Smooth muscle cell (in vitro differentiated cells): ENCODE measurements at regions not wholly inside any gene's neighbourhood (a gene's known extent, or its start where the extent isn't known, plus 50 kb on each side); places are given as distances from the start of the nearest gene placed in this dataset.
"Not testable (repeated sequence)": the region's sequence is repeated elsewhere in the genome, so short reads cannot be mapped to it uniquely, and the experiment has no call there.

Experiments used
- DNase-seq: peaks from one replicate; lab custom pipeline; 2025; ENCODE audit not compliant: unreplicated experiment; lab: John Stamatoyannopoulos, UW
- H2AFZ ChIP-seq: fragments of 200-600 bp; sonication (generic); 2 replicates; pipeline ENCODE4 v1.6.0; 2016; ENCODE audit warnings: antibody characterized with exemption, low read depth, mild to moderate bottlenecking
- H3F3A ChIP-seq: fragments of 200-600 bp; sonication (generic); 2 replicates; pipeline ENCODE4 v1.6.0; 2017; ENCODE audit warnings: antibody characterized with exemption, low read depth
- H3K27ac ChIP-seq: fragments of 200-600 bp; sonication (generic); 2 replicates; pipeline ENCODE4 v1.5.1; 2016; ENCODE audit warnings: low read depth, mild to moderate bottlenecking
- H3K27me3 ChIP-seq: fragments of 200-600 bp; sonication (generic); 2 replicates; pipeline ENCODE4 v1.6.1; 2016; ENCODE audit warnings: low read depth, mild to moderate bottlenecking
- H3K36me3 ChIP-seq: fragments of 200-600 bp; sonication (generic); 2 replicates; pipeline ENCODE4 v1.5.1; 2016; ENCODE audit warnings: low read depth
- H3K4me1 ChIP-seq: fragments of 200-600 bp; sonication (generic); 2 replicates; pipeline ENCODE4 v1.5.1; 2016; ENCODE audit warnings: low read depth
- H3K4me2 ChIP-seq: fragments of 200-600 bp; sonication (generic); 2 replicates; pipeline ENCODE4 v1.6.0; 2016; ENCODE audit warnings: mild to moderate bottlenecking
- H3K4me3 ChIP-seq: fragments of 200-600 bp; sonication (generic); 2 replicates; pipeline ENCODE4 v1.5.1; 2016; ENCODE audit warnings: mild to moderate bottlenecking
- H3K79me2 ChIP-seq: fragments of 200-600 bp; sonication (generic); 2 replicates; pipeline ENCODE4 v1.6.0; 2016; ENCODE audit warnings: low read depth, mild to moderate bottlenecking
- H3K9ac ChIP-seq: fragments of 200-600 bp; sonication (generic); 2 replicates; pipeline ENCODE4 v1.6.0; 2016; ENCODE audit warnings: low read depth
- H3K9me3 ChIP-seq: fragments of 200-600 bp; sonication (generic); replicated peaks from 2 replicates; pipeline ENCODE4 v1.5.1; 2016; ENCODE audit warnings: low read depth
- H4K20me1 ChIP-seq: fragments of 200-600 bp; sonication (generic); 2 replicates; pipeline ENCODE4 v1.6.0; 2016; ENCODE audit warnings: low read depth
- CTCF ChIP-seq: fragments of 200-600 bp; sonication (generic); IDR thresholded peaks from 2 replicates; pipeline ENCODE4 v1.5.1; 2017; ENCODE audit warnings: borderline replicate concordance, mild to moderate bottlenecking, antibody characterized with exemption; ENCODE audit not compliant: insufficient read depth, poor library complexity, severe bottlenecking
- WGBS: methylation state at CpG from one replicate; pipeline ENCODE4 v1.1.7; 2016; ENCODE audit warnings: low lambda C conversion rate; 5-methylcytosine and 5-hydroxymethylcytosine counted together

GRCh38 chr14:103241531-103241930 lies 92.5 kb upstream of the EIF5 start:
- Histone ChIP-seq H3K4me3 (no peak overlapping the region), H3K9me3 (no peaks in the 10 kb centered on the region), H3K27me3 (no peaks in the 10 kb centered on the region), H2AFZ (no peak overlapping the region), H3K36me3 (no peaks in the 10 kb centered on the region), H3K79me2 (no peaks in the 10 kb centered on the region), H3K4me1 (peaks cover 8% of the 10 kb centered on the region), H3K9ac (no peak overlapping the region), H4K20me1 (no peaks in the 10 kb centered on the region), H3F3A (peaks cover 4% of the 10 kb centered on the region), H3K27ac (no peak overlapping the region), H3K4me2 (no peak overlapping the region)
- 96% methylated on average over 8 of the region's 8 CpGs for WGBS
- DNase-seq: no peak
- no peak for TF ChIP-seq CTCF

DNA sequence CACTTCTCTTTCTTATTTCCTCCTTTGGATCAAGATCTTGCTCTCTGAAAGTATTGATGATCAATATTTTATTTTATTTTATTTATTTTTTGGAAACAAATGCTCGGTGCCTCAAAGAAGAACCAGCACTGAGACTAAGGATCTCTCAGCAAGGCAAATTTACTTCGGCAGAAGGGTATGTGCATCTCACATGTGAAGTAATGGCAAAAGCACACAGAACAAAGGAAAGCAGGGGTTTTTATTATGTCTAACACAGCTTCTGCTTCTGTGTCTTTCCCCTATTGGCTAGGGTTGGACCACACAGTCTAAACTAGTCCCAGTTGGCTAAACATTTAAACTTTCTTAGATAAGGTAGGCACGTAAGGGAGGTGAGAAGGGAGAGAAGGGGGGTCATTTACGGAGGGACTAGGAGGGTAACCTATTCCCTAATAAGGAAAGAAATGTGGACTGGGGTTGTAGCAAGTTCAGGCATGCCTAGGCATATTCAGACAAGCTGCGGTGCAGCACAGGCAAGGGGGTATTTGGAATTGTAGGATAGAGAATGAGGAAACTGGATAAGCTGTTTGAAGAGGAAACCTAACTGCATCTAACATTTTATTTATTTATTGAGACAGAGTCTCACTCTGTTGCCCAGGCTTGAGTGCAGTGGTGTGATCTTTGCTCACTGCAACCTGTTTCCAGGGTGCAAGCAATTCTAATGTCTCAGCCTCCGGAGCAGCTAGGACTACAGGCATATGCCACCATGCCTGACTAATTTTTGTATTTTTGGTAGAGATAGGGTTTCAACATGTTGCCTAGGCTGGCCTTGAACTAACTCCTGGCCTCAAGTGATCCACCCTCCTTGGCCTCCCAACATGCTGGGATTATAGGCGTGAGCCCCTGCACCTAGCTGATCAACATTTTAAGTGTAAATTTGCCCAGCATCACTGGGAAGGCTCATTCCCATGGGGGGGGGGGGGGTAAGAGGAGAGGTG lies 90.0 kb upstream of the EIF5 start:
- DNase-seq: no peak
- Histone ChIP-seq H3K9me3 (no peaks in the 10 kb centered on the region), H3K9ac (peak overlapping the region; percentile 76), H3K79me2 (no peaks in the 10 kb centered on the region), H3K4me1 (peaks cover 8% of the 10 kb centered on the region), H3K4me3 (no peak overlapping the region), H3K4me2 (peak overlapping the region; percentile 9), H3F3A (peaks cover 4% of the 10 kb centered on the region), H3K36me3 (no peaks in the 10 kb centered on the region), H3K27me3 (no peaks in the 10 kb centered on the region), H2AFZ (no peak overlapping the region), H4K20me1 (no peaks in the 10 kb centered on the region), H3K27ac (peak overlapping the region; percentile 94)
- no peak for TF ChIP-seq CTCF
- WGBS: 51% methylated on average over 7 of the region's 7 CpGs

DNA sequence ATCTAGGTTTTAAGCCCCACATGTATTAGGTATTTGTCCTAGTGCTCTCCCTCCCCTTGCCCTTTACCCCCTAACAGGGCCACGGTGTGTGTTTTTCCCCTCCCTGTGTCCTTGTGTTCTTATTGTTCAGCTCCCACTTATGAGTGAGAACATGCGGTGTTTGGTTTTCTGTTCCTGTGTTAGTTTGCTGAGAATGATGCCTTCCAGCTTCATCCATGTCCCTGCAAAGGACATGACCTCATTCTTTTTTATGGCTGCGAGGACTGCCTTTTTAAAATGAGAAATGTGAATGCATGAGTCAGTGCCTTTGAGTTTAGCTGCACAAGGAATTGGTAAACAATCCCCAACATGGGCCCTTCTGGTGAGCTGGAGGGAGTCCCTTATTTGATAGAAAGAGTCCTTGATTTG lies 88.4 kb upstream of the EIF5 start:
- not testable (repeated sequence) for H3K4me2 ChIP-seq, H3K79me2 ChIP-seq, H3K36me3 ChIP-seq, H3K4me3 ChIP-seq, DNase-seq, H3K9ac ChIP-seq, H3K4me1 ChIP-seq, H3K27me3 ChIP-seq, H3F3A ChIP-seq, H2AFZ ChIP-seq, H4K20me1 ChIP-seq, H3K9me3 ChIP-seq
- H3K27ac ChIP-seq: peak overlapping the region; percentile 94
- 3% methylated on average over 3 of the region's 3 CpGs for WGBS

DNA sequence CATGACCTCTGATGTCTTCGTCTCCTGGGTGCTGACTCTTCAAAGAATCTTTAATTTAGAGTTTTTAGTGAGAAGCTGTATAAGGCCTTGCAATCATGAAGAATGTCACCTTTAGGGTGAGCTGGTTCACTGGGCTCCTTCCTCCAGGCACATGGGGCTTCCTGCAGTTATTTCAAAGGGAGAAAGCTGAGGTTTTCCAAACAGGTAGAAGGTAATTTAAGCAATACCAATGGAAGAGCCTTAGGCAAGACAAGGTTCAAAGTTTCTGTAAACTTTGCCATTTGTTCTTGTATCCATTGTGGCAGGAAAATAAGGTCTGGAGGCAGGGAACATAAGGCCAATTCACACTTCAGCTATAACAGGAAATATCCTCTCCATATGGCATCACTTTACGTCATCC lies 88.0 kb upstream of the EIF5 start:
- Histone ChIP-seq H3K36me3 (no peaks in the 10 kb centered on the region), H4K20me1 (no peaks in the 10 kb centered on the region), H3K4me2 (no peak overlapping the region), H3K9me3 (no peaks in the 10 kb centered on the region), H2AFZ (no peak overlapping the region), H3K9ac (no peak overlapping the region), H3F3A (peaks cover 4% of the 10 kb centered on the region), H3K27me3 (no peaks in the 10 kb centered on the region), H3K79me2 (no peaks in the 10 kb centered on the region), H3K27ac (peak overlapping the region; percentile 94), H3K4me1 (peaks cover 8% of the 10 kb centered on the region), H3K4me3 (no peak overlapping the region)
- no peak for TF ChIP-seq CTCF
- WGBS: 24% methylated on average over 2 of the region's 2 CpGs
- no peak for DNase-seq
